ENCODE measurements at regions not wholly inside any gene's neighbourhood (a gene's known extent, or its start where the extent isn't known, plus 50 kb on each side); places are given as distances from the start of the nearest gene placed in this dataset.

- TF ChIP-seq POLR2A (IDR thresholded peaks at IDR 0.05), result no peak
- no peak for TF ChIP-seq CTCF (IDR thresholded peaks at IDR 0.05)
- Histone ChIP-seq H3K4me1 (no peaks in the 10 kb centered on the region), H3K36me3 (no peaks in the 10 kb centered on the region), H3K4me3 (no peak overlapping the region), H3K27ac (no peak overlapping the region), H3K9me3 (no peaks in the 10 kb centered on the region), H3K27me3 (no peaks in the 10 kb centered on the region)
- intact Hi-C loops (cut with DNase I), result no loop called here
- ATAC-seq, result no peak
- DNase-seq, result no peak
- 94 to 98% (median 96%) methylated on average over 1 of the region's 1 CpG for WGBS, 4 donors
Measured at GRCh38 chr1:82597141-82597540, 796.4 kb downstream of the ADGRL2 start.

GRCh38 chr1:82593561-82593960, 792.8 kb downstream of the ADGRL2 start:
- H3K36me3 ChIP-seq, result no peaks in the 10 kb centered on the region
- 63 to 80% (median 70%) methylated on average over 2 of the region's 2 CpGs for WGBS, 4 donors
- no peak for ATAC-seq
- intact Hi-C loops (cut with DNase I), result no loop called here
- H3K4me3 ChIP-seq, result no peak overlapping the region
- no peaks in the 10 kb centered on the region for H3K27me3 ChIP-seq
- no peaks in the 10 kb centered on the region for H3K4me1 ChIP-seq
- no peak overlapping the region for H3K27ac ChIP-seq
- TF ChIP-seq POLR2A (IDR thresholded peaks at IDR 0.05) (no peak), CTCF (IDR thresholded peaks at IDR 0.05) (no peak)
- DNase-seq, result no peak
- H3K9me3 ChIP-seq, result no peaks in the 10 kb centered on the region

GRCh38 chr1:82589588-82589987, 788.9 kb downstream of the ADGRL2 start:
- DNase-seq, result no peak
- Histone ChIP-seq H3K27ac (no peak overlapping the region), H3K36me3 (no peaks in the 10 kb centered on the region), H3K27me3 (no peaks in the 10 kb centered on the region), H3K4me3 (no peak overlapping the region), H3K9me3 (peaks cover 0 to 3% (median 0%) of the 10 kb centered on the region in 12 donors), H3K4me1 (no peaks in the 10 kb centered on the region)
- WGBS, 4 donors, result 95 to 98% (median 98%) methylated on average over 5 of the region's 5 CpGs
- TF ChIP-seq POLR2A (IDR thresholded peaks at IDR 0.05), result no peak
- TF ChIP-seq CTCF (IDR thresholded peaks at IDR 0.05), result no peak
- intact Hi-C loops (cut with DNase I), result no loop called here
- no peak for ATAC-seq

GRCh38 chr1:82587371-82587770, 786.6 kb downstream of the ADGRL2 start:
- TF ChIP-seq CTCF (IDR thresholded peaks at IDR 0.05) (no peak), POLR2A (IDR thresholded peaks at IDR 0.05) (no peak)
- no peak for DNase-seq
- no peak for ATAC-seq

More at GRCh38 chr1:82587371-82587770, 786.6 kb downstream of the ADGRL2 start:
- H3K9me3 ChIP-seq, result peaks cover 0 to 3% (median 0%) of the 10 kb centered on the region in 12 donors
- H3K4me1 ChIP-seq, result no peaks in the 10 kb centered on the region
- intact Hi-C loops (cut with DNase I), result no loop called here
- H3K4me3 ChIP-seq, result no peak overlapping the region
- H3K27ac ChIP-seq, result no peak overlapping the region
- no peaks in the 10 kb centered on the region for H3K36me3 ChIP-seq
- 61 to 80% (median 76%) methylated on average over 1 of the region's 1 CpG for WGBS, 4 donors
- no peaks in the 10 kb centered on the region for H3K27me3 ChIP-seq
